Choroid plexus epithelial cell (primary cell): ENCODE measurements at regions not wholly inside any gene's neighbourhood (a gene's known extent, or its start where the extent isn't known, plus 50 kb on each side); places are given as distances from the start of the nearest gene placed in this dataset.

Source experiments
- DNase-seq: peaks from one replicate; pipeline ENCODE4 v3.0.0-alpha.2; 2010; ENCODE audit warnings: low read depth
- H3K4me3 ChIP-seq: 2 replicates; pipeline ENCODE4 v1.5.1; 2011; ENCODE audit warnings: low read depth, mild to moderate bottlenecking, control low read depth, low read length, moderate library complexity
- CTCF ChIP-seq: conservative IDR thresholded peaks from 2 replicates; pipeline ENCODE4 v1.5.1; 2011; ENCODE audit warnings: low read depth, mild to moderate bottlenecking, control low read depth, inconsistent platforms, low read length, moderate library complexity

- DNase-seq: no peak
- TF ChIP-seq CTCF: no peak
- no peak overlapping the region for H3K4me3 ChIP-seq
Observed at GRCh38 chr4:124209626-124210025, 502.9 kb downstream of the ANKRD50 start.

- no peak for TF ChIP-seq CTCF
- no peak overlapping the region for H3K4me3 ChIP-seq
- DNase-seq: no peak
Observed at GRCh38 chr4:124210746-124211145, 501.8 kb downstream of the ANKRD50 start.

GRCh38 chr4:124212815-124213630, 499.5 kb downstream of the ANKRD50 start:
- no peak for TF ChIP-seq CTCF
- DNase-seq: peak; percentile 59
- H3K4me3 ChIP-seq: no peak overlapping the region

GRCh38 chr4:124219389-124219788, 493.1 kb downstream of the ANKRD50 start:
- no peak overlapping the region for H3K4me3 ChIP-seq
- no peak for DNase-seq
- TF ChIP-seq CTCF: no peak

- TF ChIP-seq CTCF: no peak
- no peak for DNase-seq
- no peak overlapping the region for H3K4me3 ChIP-seq
Observed at GRCh38 chr4:124224256-124224655, 488.3 kb downstream of the ANKRD50 start.

GRCh38 chr4:124227981-124228380, 484.6 kb downstream of the ANKRD50 start:
- DNase-seq: no peak
- no peak for TF ChIP-seq CTCF

GRCh38 chr4:124230268-124230667, 482.3 kb downstream of the ANKRD50 start:
- no peak for TF ChIP-seq CTCF
- no peak for DNase-seq
- no peak overlapping the region for H3K4me3 ChIP-seq

More at GRCh38 chr4:124227981-124228380, 484.6 kb downstream of the ANKRD50 start:
- no peak overlapping the region for H3K4me3 ChIP-seq
